ENCODE measurements at regions not wholly inside any gene's neighbourhood (a gene's known extent, or its start where the extent isn't known, plus 50 kb on each side); places are given as distances from the start of the nearest gene placed in this dataset.
A peak's percentile ranks its signal among the peaks of the same experiment; 100 is the strongest.

DNA sequence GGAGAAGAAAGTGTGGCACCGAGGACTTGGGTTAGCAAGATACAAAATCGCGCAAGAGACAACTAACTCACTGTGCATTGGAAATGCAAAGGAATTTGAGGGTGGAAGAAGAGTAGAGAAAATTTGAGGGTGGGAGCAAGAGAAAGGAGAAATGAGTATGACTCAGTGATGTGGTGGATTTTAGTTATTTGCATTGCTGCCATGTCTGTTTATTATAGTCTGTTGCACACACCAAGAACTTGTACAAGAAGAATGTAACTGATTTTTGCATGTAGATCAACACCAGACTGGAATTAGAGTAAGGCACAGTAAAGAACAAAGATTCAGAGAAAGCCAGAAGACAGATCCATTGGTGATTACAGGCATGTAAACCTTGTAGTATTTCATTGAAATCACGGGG lies 71.6 kb upstream of the SMIM36 start:
- no peak for DNase-seq (ENCODE audit: low spot score)

DNA sequence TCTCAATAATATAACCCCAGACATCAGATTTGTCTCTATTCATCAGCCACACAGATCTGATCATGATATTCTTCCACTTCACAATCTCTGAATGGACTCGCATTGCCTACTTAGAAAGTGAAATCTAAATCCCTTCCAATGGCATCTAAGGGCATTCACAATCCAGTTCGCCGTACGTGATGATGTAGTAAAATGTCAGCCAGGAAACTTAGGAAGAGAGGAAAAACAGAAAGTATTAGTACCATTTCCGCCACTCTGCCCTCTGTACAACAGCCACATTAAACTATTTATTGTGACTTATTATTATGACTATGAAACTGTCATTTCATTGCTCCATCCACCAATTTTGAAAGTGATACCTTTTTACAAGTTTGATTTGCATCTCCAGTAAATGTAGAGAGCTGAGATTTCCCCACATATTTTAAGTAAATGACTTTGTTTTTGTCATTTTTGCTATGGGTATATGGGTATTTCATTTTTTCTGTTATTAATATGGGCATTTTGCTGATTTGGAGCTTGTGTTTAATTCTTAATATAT lies 69.4 kb upstream of the SMIM36 start:
- DNase-seq (ENCODE audit: low spot score): peak; percentile 62

DNA sequence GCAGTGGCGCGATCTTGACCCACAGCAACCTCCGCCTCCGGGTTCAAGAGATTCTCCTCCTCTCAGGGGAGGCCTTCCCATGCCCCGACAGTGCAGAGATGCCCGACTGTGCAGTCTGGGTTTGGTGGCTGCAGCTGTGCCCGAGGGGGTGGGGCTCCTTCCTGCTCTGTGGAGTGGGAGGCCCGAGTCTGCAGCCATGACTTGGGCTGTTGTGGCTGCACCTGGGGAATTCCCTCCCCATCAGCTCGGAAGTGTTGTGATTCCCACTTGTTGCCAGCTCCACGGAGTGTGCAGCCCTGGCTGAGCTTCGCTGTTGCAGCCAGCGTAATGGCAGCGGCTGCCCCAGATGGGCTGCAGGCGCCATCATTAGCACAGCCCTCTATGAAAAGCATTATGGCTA lies 66.4 kb upstream of the SMIM36 start:
- peak; percentile 30 for DNase-seq (ENCODE audit: low spot score)

DNA sequence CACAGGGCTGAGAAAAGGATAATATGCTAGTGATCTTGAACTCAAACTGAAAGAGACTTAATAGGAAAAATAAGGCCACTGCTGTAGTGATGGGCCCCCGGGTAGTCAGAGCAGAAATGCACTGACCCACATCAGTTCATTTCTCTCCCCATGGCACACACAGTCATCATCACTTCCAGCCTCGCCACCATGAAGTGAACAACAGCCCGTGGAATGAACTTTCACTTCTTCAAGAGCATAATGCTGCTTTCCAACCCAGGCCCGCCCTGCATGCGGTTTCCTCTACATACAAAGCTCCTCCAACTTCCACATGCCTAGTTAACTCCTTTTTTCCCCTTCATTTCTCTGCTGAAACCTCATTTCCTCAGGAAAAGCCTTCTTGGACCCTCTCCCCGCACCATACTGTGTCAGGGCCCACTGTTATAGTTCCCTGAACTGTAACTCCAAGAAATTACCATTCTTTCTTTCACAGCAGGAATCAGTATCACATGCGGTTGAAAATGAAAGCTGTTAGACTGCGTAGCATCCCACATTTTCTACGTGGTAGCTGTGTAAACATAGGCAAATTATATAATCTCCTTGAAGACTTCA lies 65.8 kb upstream of the SMIM36 start:
- peak; percentile 53 for DNase-seq (ENCODE audit: low spot score)

DNA sequence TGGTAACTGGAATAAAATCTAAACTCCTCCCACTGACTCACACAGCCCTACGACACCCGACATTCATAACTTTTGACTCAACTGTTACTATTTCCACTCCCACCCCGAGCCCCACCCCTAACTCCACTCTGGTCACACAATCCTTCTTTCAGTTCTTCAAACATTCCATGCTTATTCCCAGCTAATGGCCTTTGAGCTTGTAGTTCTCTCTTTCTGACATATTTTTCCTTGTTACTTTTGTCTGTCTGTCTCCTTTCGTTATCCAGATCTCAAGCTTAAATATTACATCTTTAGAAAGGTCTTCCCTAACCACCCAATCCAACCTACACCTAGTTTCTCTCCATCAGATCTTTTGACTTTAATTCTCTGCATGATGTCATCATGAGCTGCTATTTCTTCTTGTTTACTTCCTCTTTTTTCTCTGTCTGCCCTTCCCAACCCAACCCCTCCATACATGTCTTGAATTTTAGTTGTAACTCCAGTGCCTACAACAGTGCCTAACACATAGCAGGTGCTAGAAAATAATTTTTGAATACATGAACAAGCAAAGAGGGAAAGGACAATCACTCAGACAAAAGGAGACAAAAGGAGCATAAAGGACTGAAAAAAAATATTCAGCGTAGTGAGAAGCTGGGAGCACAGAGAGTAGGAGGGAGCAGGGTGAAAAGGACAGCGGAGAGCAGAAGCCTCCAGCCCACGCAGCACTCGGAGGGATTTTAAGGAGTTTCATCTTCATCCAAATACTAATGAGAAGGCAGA lies 65.2 kb upstream of the SMIM36 start:
- no peak for DNase-seq (ENCODE audit: low spot score)

DNA sequence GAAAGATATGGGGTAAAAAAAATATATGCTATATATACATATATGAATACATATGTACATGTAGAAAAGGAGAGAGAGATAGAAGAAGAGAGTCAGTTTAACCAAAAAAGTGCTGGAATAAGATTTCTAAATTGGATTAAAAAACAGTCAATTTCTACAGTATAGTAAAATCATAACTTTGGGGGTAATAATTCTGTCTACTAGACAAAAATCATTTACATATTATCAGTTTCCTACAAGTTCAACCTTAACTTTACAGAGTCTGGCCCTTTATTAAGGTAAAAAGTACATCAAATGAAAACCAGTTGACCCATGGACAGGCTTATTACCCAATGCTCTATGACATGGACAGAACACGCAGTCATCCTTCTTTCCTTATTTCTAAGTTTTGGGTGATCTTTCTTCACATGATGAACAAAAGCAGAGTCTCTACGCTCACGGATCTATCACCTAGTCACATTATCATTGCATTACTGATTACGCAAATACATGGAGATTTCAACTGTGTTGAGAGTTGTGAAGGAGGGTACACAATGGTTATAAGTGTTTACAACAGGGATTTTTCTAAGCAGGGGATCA lies 63.9 kb upstream of the SMIM36 start:
- DNase-seq (ENCODE audit: low spot score): no peak

DNA sequence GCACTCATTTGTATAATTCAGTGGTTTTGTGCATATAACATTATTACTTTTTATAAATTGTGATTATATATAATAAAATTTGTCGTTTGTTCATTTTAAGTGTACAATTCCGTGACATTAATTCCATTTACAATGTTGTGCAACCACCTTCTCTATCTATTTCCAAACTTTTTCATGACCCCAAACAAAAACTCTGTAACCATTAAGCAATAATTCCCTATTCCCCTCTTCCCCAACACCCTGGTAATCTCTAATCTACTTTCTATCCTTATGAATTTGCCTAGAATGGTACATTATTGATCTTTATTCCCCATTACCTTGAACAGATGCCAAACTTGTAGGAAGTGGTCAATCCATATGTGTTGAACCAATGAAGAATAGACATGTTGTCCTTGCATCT lies 61.3 kb upstream of the SMIM36 start:
- no peak for DNase-seq (ENCODE audit: low spot score)

DNA sequence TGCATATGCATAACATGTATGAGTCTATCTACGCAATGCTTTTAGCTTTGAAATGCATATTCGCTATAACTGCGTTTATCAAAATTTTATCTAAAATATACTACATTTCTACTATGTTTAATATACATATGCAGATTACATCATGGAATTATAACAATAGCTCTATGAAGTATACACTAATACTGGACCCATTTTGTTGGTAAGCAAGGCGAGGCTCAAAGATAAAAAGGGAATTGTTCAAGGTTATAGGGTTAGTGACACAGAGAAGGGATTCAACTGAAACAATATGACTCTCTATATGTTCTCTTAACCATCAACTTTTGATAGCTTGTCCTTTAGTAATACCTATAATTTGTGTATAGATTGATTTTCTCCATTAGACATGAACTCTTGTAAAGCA lies 60.9 kb upstream of the SMIM36 start:
- no peak for DNase-seq (ENCODE audit: low spot score)

DNA sequence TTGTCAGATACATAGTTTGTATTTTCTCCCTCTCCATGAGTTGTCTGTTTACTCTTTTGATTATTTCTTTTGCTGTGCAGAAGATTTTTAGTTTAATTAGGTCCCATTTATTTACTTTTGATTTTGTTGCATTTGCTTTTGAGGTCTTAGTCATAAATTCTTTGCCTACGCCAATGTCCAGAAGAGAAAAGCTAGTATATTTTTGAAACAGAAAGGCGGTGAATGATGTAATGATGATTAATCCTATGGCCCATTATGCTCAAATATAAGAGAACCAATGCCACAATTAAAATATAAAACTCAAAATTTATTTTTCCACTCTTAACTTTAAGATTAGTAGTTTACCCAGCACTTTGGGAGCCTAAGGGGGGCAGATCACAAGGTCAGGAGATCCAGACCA lies 59.8 kb upstream of the SMIM36 start:
- DNase-seq (ENCODE audit: low spot score): no peak

DNA sequence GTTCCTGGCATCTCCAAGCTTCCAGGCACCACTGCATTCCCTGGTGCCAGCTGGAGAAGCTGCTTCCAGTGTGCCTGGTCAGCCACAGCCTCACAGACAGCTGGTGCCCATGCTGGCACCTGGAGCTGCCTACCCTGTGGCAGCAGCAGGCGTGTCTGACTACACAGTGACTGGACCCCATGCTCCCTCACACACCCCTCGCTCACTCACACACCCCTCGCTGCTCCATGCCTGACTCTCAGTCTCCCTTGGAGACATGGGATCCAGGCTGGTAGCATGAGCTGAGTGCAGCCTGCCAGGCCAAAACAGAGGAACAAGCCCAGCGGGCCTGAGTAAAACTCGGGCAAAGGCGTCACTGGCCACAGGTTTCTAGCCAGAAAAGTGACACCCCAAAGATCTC lies 59.1 kb upstream of the SMIM36 start:
- DNase-seq (ENCODE audit: low spot score): no peak

DNA sequence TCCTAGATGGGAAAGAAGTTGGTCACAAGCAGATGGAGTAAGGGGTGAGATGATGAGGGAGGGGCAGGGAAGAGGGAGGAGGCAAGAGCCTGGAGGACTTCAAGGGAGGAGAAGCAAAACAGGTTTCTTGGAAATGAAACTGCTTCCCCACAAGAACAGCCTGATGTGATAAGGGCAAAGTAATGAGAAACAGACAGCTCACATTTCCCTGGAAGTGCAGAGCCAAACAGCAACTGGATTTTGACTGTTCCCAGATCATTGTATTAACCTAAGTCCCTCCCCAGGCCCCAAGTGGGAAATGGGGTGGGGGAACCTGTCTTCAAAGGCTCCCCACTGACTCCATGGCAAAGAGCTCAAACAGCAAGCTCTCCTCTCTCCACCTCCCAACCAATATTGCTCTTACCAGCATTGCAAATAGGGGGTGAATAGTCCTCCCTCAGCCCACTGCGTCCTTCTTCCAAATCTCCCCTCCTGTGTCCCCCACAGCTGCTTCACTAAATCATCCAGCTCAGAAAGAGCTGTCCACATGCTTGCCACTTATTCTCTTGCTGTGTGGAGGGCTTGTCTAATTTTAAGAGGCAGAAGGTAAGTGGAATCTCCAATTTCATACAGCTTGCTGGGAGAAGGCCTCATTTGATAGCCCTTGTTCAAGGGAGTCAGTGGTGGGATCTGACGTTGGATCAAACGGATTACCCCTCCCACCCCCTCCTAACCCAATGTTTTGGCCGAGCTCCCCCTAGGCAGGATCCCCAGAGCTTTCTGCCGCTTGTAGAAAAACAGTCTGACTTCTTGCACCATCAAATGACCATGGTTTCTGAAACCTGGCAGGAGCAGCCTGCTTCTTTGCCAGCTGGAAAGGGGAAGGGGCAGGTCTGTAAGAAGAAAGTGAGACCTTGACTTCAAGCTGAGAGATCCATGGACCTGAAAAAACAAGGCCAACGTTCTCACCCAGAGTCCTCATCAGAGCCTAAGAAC lies 56.3 kb upstream of the SMIM36 start:
- DNase-seq (ENCODE audit: low spot score): no peak

DNA sequence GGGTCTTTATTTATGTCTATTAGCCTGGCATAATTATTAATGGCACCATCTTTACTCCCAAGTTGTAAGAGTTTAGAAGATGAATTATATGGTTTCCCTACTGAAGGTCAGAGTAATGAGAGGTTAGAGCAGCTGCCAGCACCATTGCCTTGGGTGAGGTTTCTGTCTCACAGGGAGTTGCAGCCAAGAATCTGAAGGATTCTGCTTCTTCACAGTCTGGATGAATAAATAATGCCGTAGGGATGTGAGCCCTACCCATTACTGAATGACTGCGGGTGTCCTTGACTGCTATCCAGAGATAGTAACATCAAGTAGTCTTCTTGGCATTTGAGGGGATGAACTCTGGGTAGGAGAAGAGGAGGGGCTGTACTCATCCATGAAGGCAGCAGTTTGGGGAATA lies 52.8 kb upstream of the SMIM36 start:
- no peak for DNase-seq (ENCODE audit: low spot score)

DNA sequence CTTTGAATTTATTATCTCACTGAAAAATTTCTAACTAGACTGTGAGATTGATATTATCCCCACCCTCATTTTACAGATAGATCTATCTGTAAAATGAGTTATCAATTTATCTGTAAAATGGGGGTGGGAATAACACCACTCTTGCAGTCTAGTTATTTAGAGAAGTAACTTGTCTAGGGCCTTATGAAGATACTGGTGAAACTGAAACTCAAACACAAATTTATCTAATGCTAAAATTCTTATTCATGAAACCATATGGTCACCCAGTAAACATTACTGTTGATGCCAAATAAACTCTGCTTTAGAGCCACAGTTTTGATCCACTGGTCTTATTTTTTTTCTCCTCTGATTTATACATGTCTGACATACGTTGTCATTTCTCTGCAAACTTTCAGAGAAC lies 52.1 kb upstream of the SMIM36 start:
- DNase-seq (ENCODE audit: low spot score): no peak

DNA sequence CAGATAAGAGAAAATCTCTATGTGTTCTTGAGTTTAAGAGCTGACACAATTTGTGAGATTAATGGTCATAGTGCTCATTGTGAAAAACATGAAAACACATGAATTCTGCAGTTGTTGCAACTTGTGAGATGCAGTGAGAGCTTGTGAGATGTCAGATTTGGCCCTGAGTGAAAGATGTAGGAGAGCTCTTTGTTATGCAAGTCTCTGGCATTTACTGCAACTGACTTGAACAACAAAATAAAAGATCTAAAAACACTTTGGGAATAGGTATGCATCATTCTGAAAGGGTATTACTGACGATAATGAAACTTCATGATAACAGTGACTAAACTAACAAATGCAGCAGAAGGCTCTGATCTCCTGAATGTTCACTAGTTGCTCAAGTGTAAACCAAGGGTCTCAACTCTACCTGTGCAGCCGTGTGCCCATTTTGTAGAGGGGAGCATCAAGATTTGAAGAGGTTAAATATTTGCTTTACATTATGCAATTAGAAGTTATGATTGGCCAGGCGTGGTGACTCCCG lies 50.8 kb upstream of the SMIM36 start:
- DNase-seq (ENCODE audit: low spot score): peak; percentile 9

DNA sequence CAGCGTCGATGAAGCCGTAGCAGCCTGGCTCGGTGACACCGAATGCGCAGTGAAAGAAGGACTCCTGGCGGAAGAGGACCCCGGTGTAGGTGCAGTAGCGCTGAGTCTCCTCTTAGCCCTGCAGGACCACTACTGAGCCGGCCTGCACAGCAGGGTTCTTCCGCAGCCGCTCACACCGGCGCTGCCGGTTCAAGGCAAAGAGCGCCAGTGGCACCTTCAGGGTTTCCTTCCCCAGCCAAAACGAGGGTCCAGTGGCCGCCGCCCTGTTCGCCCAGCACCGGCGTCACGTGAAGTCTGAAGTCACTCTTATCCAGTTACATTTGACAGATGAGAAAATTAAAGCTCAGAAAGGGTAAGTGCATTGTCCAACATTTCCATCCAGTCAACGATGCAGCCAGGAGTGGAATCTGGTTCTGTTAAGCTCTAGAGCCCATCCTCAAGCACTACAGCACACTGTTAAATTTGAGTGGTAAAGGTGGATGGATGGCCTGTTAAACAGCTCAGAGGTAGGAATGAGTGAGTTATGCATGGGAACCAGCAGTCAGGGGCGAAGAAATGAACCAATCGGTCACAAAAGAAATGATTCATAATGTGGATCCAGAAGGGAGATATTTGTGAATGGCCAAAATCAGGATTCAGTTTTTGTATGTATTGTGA lies 50.2 kb upstream of the SMIM36 start:
- DNase-seq (ENCODE audit: low spot score): no peak

All from activated CD4-positive, alpha-beta T cell treated with anti-CD3 and anti-CD28 coated beads, Interleukin-2, Interleukin-4, amounts not matched to agents 100 ng/mL and 50 ng/mL, durations not matched to agents 16 hours and 8 hours (primary cell).